Activated B cell treated with CpG ODN at 0.5 μM for 24 hours (primary cell): ENCODE measurements at regions not wholly inside any gene's neighbourhood (a gene's known extent, or its start where the extent isn't known, plus 50 kb on each side); places are given as distances from the start of the nearest gene placed in this dataset.

Source experiments
- ATAC-seq: fragments of 200-7000 bp; cut with Tn5 transposase; one replicate; pipeline ENCODE4 v1.10.0; 2021; ENCODE audit warnings: low read depth, mild to moderate bottlenecking, moderate library complexity
- CTCF ChIA-PET: fragments of 350-600 bp; sonication (Branson Sonifier 250); formaldehyde crosslinking; loops from one replicate; lab custom pipeline; 2021; ENCODE audit warnings: antibody characterized with exemption; lab: Charles Lee
- POLR2A ChIA-PET: fragments of 350-600 bp; sonication (Branson Sonifier 250); formaldehyde crosslinking; loops from one replicate; lab custom pipeline; 2021; ENCODE audit warnings: antibody characterized with exemption; lab: Charles Lee
- DNase-seq: peaks from one replicate; pipeline ENCODE4 v3.0.0; 2022
- H3K27ac Mint-ChIP-seq: one replicate; pipeline ENCODE4 v1.8.0; 2020; ENCODE audit warnings: mixed read lengths
- H3K27me3 Mint-ChIP-seq: one replicate; pipeline ENCODE4 v1.8.0; 2021; ENCODE audit warnings: mixed read lengths
- H3K36me3 Mint-ChIP-seq: one replicate; pipeline ENCODE4 v1.8.0; 2021; ENCODE audit warnings: low read depth, mixed read lengths
- H3K4me1 Mint-ChIP-seq: one replicate; pipeline ENCODE4 v1.8.0; 2021; ENCODE audit warnings: mixed read lengths
- H3K4me3 Mint-ChIP-seq: one replicate; pipeline ENCODE4 v1.8.0; 2020; ENCODE audit warnings: mild to moderate bottlenecking, mixed read lengths
- H3K9me3 Mint-ChIP-seq: one replicate; pipeline ENCODE4 v1.8.0; 2020; ENCODE audit warnings: mixed read lengths
- intact Hi-C: fragments of 100-400 bp; cut with micrococcal nuclease; formaldehyde crosslinking; loops from one replicate; pipeline ENCODE4 v1.15.1; 2024
- TF ChIP-seq, protein P1 (sequence below): fragments of 200-600 bp; IDR thresholded peaks from one replicate; pipeline ENCODE4 v1.8.0; 2022; ENCODE audit warnings: antibody characterized with exemption, mild to moderate bottlenecking

DNA sequence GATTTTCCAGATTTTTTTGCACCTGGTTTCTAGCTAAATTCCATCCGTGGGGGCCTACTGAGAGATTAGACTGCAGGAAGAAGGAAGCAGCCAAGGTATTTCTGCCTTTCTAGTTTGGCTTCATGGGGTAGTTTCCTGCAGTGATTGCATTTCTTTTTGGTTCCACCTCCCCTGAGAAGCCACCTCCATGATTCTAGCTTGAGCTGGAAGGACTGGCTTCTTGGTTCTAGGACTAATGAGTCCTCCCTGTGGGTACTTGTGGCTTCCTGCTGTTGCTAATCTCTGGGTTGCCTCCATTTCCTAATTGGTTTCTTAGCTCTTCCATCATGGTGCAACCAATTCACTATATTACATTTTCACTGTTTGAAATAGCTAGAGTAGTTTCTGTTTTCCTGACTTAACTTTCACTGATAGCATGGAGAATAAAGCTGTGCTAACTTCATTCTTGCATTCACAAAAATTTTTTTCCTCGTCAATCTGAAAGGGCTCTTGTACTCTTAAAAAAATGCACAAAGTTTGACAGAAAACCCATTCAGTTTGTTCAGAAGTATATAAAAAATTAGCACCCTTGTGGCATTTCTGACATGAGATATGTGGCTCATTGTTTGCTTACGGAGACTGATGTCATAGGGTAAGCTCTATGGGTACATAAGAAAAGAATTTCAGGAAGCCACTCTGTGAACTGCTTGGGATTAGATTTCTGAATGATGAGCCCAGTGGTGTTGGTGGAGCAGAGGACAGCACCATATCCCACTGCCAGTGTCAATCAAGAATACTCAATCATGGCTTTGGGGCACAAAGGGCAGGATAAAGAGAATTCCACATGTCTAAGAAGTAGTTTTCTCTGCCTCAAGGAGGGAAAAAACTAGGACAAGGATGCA is 242.8 kb upstream of the RBMS1 start:
- TF ChIP-seq, protein P1, sequence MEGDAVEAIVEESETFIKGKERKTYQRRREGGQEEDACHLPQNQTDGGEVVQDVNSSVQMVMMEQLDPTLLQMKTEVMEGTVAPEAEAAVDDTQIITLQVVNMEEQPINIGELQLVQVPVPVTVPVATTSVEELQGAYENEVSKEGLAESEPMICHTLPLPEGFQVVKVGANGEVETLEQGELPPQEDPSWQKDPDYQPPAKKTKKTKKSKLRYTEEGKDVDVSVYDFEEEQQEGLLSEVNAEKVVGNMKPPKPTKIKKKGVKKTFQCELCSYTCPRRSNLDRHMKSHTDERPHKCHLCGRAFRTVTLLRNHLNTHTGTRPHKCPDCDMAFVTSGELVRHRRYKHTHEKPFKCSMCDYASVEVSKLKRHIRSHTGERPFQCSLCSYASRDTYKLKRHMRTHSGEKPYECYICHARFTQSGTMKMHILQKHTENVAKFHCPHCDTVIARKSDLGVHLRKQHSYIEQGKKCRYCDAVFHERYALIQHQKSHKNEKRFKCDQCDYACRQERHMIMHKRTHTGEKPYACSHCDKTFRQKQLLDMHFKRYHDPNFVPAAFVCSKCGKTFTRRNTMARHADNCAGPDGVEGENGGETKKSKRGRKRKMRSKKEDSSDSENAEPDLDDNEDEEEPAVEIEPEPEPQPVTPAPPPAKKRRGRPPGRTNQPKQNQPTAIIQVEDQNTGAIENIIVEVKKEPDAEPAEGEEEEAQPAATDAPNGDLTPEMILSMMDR, result no peak
- peaks cover 6% of the 10 kb centered on the region for H3K27me3 Mint-ChIP-seq
- H3K4me1 Mint-ChIP-seq, result no peaks in the 10 kb centered on the region
- no peak overlapping the region for H3K27ac Mint-ChIP-seq
- ATAC-seq (no peak), DNase-seq (no peak)
- intact Hi-C loops, result no loop called here
- H3K9me3 Mint-ChIP-seq, result no peaks in the 10 kb centered on the region
- H3K4me3 Mint-ChIP-seq, result no peak overlapping the region
- CTCF ChIA-PET, result no interaction called here
- POLR2A ChIA-PET, result no interaction called here
- no peaks in the 10 kb centered on the region for H3K36me3 Mint-ChIP-seq

DNA sequence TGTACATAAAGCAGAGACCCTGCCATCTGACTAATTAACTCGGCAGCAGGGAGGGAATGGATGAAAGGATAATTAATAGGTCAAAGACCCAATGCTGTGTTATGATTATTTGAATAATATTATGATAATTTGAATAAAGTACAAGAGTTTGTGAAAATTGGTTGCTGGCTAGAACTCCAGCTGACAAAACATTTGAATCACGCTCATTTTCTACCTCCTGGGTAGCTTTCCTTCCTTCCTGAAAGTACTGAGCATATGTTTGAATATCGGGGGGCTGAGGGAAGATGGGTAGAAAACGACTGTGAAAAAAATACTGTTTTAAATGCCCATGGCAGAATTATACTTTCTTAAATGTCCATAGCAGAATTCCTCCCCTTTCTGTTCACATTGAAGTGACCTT is 243.6 kb upstream of the RBMS1 start:
- no peaks in the 10 kb centered on the region for H3K4me1 Mint-ChIP-seq
- intact Hi-C loops, result no loop called here
- peaks cover 6% of the 10 kb centered on the region for H3K27me3 Mint-ChIP-seq
- ChIA-PET CTCF (no interaction called here), POLR2A (no interaction called here)
- no peaks in the 10 kb centered on the region for H3K9me3 Mint-ChIP-seq
- no peak overlapping the region for H3K27ac Mint-ChIP-seq
- DNase-seq, result no peak
- ATAC-seq, result no peak
- H3K4me3 Mint-ChIP-seq, result no peak overlapping the region
- TF ChIP-seq, protein P1, result no peak
- H3K36me3 Mint-ChIP-seq, result no peaks in the 10 kb centered on the region

DNA sequence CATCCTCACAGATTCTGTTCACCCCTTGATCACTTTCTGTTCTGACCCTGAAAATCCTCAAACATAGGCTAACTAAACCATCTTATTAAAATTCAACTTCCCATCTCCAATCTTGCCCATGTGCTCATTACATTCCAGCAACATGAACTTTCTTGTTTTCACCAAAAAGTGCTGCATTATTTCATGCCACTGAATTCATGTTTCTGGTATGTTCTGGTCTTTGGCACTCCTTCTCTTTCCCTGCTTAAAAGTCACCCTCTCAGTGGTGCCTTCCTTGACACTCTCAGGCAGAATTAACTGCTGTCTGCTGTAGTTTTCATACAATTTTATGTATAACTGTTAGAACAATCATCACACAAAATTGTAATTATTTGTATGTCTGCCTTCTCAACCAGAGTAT is 247.7 kb upstream of the RBMS1 start:
- TF ChIP-seq, protein P1, result no peak
- ChIA-PET POLR2A (no interaction called here), CTCF (no interaction called here)
- no peaks in the 10 kb centered on the region for H3K9me3 Mint-ChIP-seq
- intact Hi-C loops, result no loop called here
- ATAC-seq, result no peak
- H3K4me1 Mint-ChIP-seq, result no peaks in the 10 kb centered on the region
- H3K36me3 Mint-ChIP-seq, result no peaks in the 10 kb centered on the region
- peaks cover 3% of the 10 kb centered on the region for H3K27me3 Mint-ChIP-seq
- DNase-seq, result no peak
- no peak overlapping the region for H3K27ac Mint-ChIP-seq
- no peak overlapping the region for H3K4me3 Mint-ChIP-seq

DNA sequence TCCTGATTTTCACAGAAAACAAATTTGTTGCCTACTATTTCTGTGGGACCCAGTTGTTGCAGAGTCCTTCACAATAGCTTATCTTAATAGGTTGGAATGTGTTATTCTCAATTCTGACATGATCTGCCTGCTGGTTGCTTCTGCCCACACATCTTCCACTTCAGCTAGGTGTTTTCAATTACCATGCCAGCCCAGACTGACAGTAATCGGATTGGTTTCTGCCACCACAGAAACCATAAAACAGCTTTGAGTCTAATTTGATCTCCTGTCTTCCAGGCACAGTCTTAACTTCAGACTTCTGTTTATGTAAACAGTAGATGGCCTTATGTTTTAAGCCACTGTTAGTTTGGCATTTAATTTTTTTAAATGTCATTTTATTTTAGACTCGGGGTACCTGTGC is 248.2 kb upstream of the RBMS1 start:
- H3K4me1 Mint-ChIP-seq, result no peaks in the 10 kb centered on the region
- H3K27me3 Mint-ChIP-seq, result peaks cover 2% of the 10 kb centered on the region
- H3K4me3 Mint-ChIP-seq, result no peak overlapping the region
- no peaks in the 10 kb centered on the region for H3K9me3 Mint-ChIP-seq
- DNase-seq (no peak), ATAC-seq (no peak)
- ChIA-PET CTCF (no interaction called here), POLR2A (no interaction called here)
- no peak overlapping the region for H3K27ac Mint-ChIP-seq
- intact Hi-C loops, result no loop called here
- no peaks in the 10 kb centered on the region for H3K36me3 Mint-ChIP-seq
- TF ChIP-seq, protein P1, result no peak

DNA sequence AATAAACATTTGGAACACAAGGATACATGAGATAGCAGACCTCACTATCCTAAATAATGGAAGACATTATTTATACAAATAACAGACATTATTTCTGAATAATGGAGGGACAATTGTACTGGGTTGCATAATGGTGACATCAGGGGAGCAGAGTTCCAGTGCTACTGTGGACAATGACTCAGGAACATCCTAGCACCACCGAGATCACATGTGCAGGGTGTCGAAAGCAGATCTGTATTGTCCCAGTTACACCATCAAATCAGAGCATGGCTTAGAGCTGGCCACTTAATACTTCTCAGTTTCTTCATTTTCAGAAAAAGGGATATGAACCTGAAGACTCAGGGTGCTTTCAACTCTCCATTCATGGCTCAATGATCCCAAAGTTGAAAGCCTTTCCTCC is 249.1 kb upstream of the RBMS1 start:
- ATAC-seq (no peak), DNase-seq (no peak)
- Mint-ChIP-seq H3K4me1 (no peaks in the 10 kb centered on the region), H3K27me3 (peaks cover 2% of the 10 kb centered on the region), H3K9me3 (no peaks in the 10 kb centered on the region), H3K27ac (no peak overlapping the region), H3K36me3 (no peaks in the 10 kb centered on the region), H3K4me3 (no peak overlapping the region)
- ChIA-PET POLR2A (no interaction called here), CTCF (no interaction called here)
- intact Hi-C loops, result no loop called here
- TF ChIP-seq, protein P1, result no peak
